VCaP (cell line): ENCODE measurements at regions not wholly inside any gene's neighbourhood (a gene's known extent, or its start where the extent isn't known, plus 50 kb on each side); places are given as distances from the start of the nearest gene placed in this dataset.
"Not testable (repeated sequence)": the region's sequence is repeated elsewhere in the genome, so short reads cannot be mapped to it uniquely, and the experiment has no call there.

ENCODE experiments used
- H3K27ac ChIP-seq: fragments of 450-650 bp; 2 replicates; pipeline ENCODE4 v1.5.1; 2017
- CTCF ChIP-seq: fragments of 450-650 bp; conservative IDR thresholded peaks from 2 replicates; pipeline ENCODE4 v1.5.1; 2017; ENCODE audit warnings: mild to moderate bottlenecking, moderate library complexity

- H3K27ac ChIP-seq = peak overlapping the region; percentile 41
Measured at GRCh38 chr9:100729336-100729895, 151.5 kb downstream of the CAVIN4 start.

GRCh38 chr9:100730086-100730485 lies 152.2 kb downstream of the CAVIN4 start:
- peak overlapping the region; percentile 41 for H3K27ac ChIP-seq
- no peak for TF ChIP-seq CTCF

More at GRCh38 chr9:100729336-100729895, 151.5 kb downstream of the CAVIN4 start:
- no peak for TF ChIP-seq CTCF

GRCh38 chr9:100731038-100731556 lies 153.2 kb downstream of the CAVIN4 start:
- no peak for TF ChIP-seq CTCF
- no peak overlapping the region for H3K27ac ChIP-seq

GRCh38 chr9:100731557-100731956 lies 153.7 kb downstream of the CAVIN4 start:
- H3K27ac ChIP-seq = no peak overlapping the region
- no peak for TF ChIP-seq CTCF

GRCh38 chr9:100739208-100739607 lies 161.3 kb downstream of the CAVIN4 start:
- no peak for TF ChIP-seq CTCF
- H3K27ac ChIP-seq = no peak overlapping the region

- H3K27ac ChIP-seq = no peak overlapping the region
- no peak for TF ChIP-seq CTCF
Measured at GRCh38 chr9:100739666-100740065, 161.8 kb downstream of the CAVIN4 start.

- H3K27ac ChIP-seq = not testable (repeated sequence)
Measured at GRCh38 chr9:100748930-100749329, 171.1 kb downstream of the CAVIN4 start.

- no peak for TF ChIP-seq CTCF
Measured at GRCh38 chr9:100756217-100756616, 178.3 kb downstream of the CAVIN4 start.

More at GRCh38 chr9:100756217-100756616, 178.3 kb downstream of the CAVIN4 start:
- no peak overlapping the region for H3K27ac ChIP-seq
